Endothelial cell of umbilical vein (primary cell): ENCODE measurements at regions not wholly inside any gene's neighbourhood (a gene's known extent, or its start where the extent isn't known, plus 50 kb on each side); places are given as distances from the start of the nearest gene placed in this dataset.
"Not testable (repeated sequence)": the region's sequence is repeated elsewhere in the genome, so short reads cannot be mapped to it uniquely, and the experiment has no call there.

Experiments
- POLR2AphosphoS5 ChIP-seq: IDR thresholded peaks from 2 replicates; pipeline ENCODE4 v1.6.1; 2012; ENCODE audit warnings: low read depth, mild to moderate bottlenecking, control low read depth, low read length, moderate library complexity; ENCODE audit not compliant: insufficient read depth
- TF ChIP-seq, protein P1 (sequence below), 2 donors: IDR thresholded peaks; 1 replicate in 1 of 2; 2 replicates in 1 of 2; pipeline ENCODE4 v1.5.1; 2011; ENCODE audit warnings: low read length in 2 of 2, mild to moderate bottlenecking in 2 of 2, moderate library complexity in 2 of 2, control low read depth in 1 of 2, inconsistent platforms in 1 of 2, low read depth in 1 of 2; ENCODE audit not compliant: insufficient read depth in 1 of 2; ENCODE audit errors: extremely low read depth in 1 of 2

DNA sequence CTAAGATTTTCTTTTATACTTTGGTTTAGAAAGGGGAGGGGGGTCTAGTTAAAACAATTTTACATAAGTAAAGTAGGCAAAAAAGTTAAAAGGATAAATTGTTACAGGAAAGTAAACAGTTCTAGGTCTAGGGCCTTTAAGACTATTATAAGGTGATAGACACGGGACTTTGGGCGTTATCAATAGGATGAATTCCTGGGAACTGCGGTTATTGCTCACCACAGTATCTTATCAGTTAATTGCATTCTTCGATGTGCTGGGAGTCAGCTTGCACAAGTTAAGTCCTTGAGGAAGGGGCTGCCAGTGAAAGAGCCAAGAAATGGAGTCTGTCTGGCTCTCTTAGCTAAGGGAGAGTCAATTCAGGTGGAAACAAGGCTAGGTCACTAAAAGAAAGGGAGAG is 163.8 kb upstream of the FRG2C start:
- TF ChIP-seq, protein P1, sequence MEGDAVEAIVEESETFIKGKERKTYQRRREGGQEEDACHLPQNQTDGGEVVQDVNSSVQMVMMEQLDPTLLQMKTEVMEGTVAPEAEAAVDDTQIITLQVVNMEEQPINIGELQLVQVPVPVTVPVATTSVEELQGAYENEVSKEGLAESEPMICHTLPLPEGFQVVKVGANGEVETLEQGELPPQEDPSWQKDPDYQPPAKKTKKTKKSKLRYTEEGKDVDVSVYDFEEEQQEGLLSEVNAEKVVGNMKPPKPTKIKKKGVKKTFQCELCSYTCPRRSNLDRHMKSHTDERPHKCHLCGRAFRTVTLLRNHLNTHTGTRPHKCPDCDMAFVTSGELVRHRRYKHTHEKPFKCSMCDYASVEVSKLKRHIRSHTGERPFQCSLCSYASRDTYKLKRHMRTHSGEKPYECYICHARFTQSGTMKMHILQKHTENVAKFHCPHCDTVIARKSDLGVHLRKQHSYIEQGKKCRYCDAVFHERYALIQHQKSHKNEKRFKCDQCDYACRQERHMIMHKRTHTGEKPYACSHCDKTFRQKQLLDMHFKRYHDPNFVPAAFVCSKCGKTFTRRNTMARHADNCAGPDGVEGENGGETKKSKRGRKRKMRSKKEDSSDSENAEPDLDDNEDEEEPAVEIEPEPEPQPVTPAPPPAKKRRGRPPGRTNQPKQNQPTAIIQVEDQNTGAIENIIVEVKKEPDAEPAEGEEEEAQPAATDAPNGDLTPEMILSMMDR (IDR thresholded peaks at IDR 0.05; ENCODE audit: extremely low read depth in 1 of 2, insufficient read depth in 1 of 2, low read depth in 1 of 2, low read length in 2 of 2), result not testable (repeated sequence)
- TF ChIP-seq POLR2AphosphoS5, result not testable (repeated sequence)
